ENCODE measurements at regions not wholly inside any gene's neighbourhood (a gene's known extent, or its start where the extent isn't known, plus 50 kb on each side); places are given as distances from the start of the nearest gene placed in this dataset.

DNA sequence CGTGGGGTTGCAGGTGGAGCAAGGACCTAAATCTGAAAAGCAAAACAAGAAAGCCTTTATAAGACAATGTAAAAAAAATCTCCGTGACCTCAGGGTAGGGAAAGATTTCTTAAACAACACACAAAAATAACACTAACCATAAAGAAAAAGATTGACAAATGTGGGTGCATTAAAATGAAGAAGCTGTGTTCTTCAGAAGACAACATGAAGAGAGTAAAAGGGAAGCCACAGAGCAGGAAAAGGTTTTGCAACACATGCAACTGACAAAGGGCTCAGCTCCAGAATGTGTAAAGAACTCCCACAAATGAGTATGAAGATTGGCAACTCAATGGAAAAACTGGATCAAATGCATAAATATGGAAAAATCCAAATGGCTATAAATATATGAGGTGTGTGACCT, 74.2 kb downstream of the MAGEF1 start:
- TF ChIP-seq CTCF (conservative IDR thresholded peaks at IDR 0.05) (no peak), EZH2 (IDR thresholded peaks at IDR 0.05; ENCODE audit: low read depth) (no peak)
